ENCODE measurements at regions not wholly inside any gene's neighbourhood (a gene's known extent, or its start where the extent isn't known, plus 50 kb on each side); places are given as distances from the start of the nearest gene placed in this dataset.

GRCh38 chr18:22688877-22689496 is 244.1 kb upstream of the RBBP8 start:
- TF ChIP-seq, protein P1, sequence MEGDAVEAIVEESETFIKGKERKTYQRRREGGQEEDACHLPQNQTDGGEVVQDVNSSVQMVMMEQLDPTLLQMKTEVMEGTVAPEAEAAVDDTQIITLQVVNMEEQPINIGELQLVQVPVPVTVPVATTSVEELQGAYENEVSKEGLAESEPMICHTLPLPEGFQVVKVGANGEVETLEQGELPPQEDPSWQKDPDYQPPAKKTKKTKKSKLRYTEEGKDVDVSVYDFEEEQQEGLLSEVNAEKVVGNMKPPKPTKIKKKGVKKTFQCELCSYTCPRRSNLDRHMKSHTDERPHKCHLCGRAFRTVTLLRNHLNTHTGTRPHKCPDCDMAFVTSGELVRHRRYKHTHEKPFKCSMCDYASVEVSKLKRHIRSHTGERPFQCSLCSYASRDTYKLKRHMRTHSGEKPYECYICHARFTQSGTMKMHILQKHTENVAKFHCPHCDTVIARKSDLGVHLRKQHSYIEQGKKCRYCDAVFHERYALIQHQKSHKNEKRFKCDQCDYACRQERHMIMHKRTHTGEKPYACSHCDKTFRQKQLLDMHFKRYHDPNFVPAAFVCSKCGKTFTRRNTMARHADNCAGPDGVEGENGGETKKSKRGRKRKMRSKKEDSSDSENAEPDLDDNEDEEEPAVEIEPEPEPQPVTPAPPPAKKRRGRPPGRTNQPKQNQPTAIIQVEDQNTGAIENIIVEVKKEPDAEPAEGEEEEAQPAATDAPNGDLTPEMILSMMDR (IDR thresholded peaks at IDR 0.05; ENCODE audit: poor library complexity, severe bottlenecking): no peak
- no peak for TF ChIP-seq RAD21 (conservative IDR thresholded peaks at IDR 0.05)
- no peak for TF ChIP-seq SMC3 (conservative IDR thresholded peaks at IDR 0.05; ENCODE audit: poor library complexity)
- TF ChIP-seq POLR2AphosphoS5 (IDR thresholded peaks at IDR 0.05): no peak
- TF ChIP-seq EZH2 (IDR thresholded peaks at IDR 0.05; ENCODE audit: borderline replicate concordance, insufficient read depth, low read length, poor library complexity, severe bottlenecking): no peak
- TF ChIP-seq TAF1 (IDR thresholded peaks at IDR 0.05; ENCODE audit: low read depth): no peak
- no peak for TF ChIP-seq MXI1 (conservative IDR thresholded peaks at IDR 0.05; ENCODE audit: poor library complexity, severe bottlenecking)
- TF ChIP-seq EP300 (conservative IDR thresholded peaks at IDR 0.05; ENCODE audit: poor library complexity, severe bottlenecking): no peak
- TF ChIP-seq, protein P2, sequence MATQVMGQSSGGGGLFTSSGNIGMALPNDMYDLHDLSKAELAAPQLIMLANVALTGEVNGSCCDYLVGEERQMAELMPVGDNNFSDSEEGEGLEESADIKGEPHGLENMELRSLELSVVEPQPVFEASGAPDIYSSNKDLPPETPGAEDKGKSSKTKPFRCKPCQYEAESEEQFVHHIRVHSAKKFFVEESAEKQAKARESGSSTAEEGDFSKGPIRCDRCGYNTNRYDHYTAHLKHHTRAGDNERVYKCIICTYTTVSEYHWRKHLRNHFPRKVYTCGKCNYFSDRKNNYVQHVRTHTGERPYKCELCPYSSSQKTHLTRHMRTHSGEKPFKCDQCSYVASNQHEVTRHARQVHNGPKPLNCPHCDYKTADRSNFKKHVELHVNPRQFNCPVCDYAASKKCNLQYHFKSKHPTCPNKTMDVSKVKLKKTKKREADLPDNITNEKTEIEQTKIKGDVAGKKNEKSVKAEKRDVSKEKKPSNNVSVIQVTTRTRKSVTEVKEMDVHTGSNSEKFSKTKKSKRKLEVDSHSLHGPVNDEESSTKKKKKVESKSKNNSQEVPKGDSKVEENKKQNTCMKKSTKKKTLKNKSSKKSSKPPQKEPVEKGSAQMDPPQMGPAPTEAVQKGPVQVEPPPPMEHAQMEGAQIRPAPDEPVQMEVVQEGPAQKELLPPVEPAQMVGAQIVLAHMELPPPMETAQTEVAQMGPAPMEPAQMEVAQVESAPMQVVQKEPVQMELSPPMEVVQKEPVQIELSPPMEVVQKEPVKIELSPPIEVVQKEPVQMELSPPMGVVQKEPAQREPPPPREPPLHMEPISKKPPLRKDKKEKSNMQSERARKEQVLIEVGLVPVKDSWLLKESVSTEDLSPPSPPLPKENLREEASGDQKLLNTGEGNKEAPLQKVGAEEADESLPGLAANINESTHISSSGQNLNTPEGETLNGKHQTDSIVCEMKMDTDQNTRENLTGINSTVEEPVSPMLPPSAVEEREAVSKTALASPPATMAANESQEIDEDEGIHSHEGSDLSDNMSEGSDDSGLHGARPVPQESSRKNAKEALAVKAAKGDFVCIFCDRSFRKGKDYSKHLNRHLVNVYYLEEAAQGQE (IDR thresholded peaks at IDR 0.05; ENCODE audit: borderline replicate concordance): no peak
- no peak overlapping the region for H3K27ac ChIP-seq (ENCODE audit: low read length)
- no peaks in the 10 kb centered on the region for H3K9me3 ChIP-seq (ENCODE audit: low read length)

DNA sequence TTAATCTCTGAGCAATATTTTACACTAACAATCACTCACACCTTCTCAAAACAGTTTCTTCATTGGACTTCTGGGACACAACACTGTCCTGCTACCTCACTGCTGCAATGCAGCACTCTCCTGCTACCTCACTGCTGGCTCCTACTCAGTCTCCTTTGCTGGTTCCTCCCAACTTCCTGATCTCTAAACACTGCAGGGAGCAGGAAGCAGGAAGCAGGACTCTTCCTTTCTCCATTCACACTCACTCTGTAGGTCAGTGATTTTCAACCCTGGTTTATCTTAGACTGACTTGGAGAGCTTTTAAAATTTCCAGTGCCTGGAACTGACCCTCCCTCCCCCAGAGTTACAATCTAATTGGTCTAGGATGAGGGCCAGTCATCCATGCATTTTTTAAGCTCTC is 243.4 kb upstream of the RBBP8 start:
- Histone ChIP-seq H3K36me3 (ENCODE audit: insufficient read depth, low read length) (no peaks in the 10 kb centered on the region), H3K4me3 (ENCODE audit: low read length) (no peak overlapping the region), H4K20me1 (ENCODE audit: insufficient read depth) (no peaks in the 10 kb centered on the region), H3K9me3 (ENCODE audit: low read length) (no peaks in the 10 kb centered on the region), H2AFZ (ENCODE audit: low read depth, low read length) (no peak overlapping the region), H3K9ac (ENCODE audit: low read length) (no peak overlapping the region), H3K9me2 (ENCODE audit: insufficient read depth, low read length) (no peaks in the 10 kb centered on the region), H3K27me3 (ENCODE audit: insufficient read depth, low read depth, low read length) (no peaks in the 10 kb centered on the region), H3K79me2 (replicated peaks; ENCODE audit: insufficient read depth, low read length) (no peaks in the 10 kb centered on the region), H3F3A (ENCODE audit: insufficient read depth, low read length, poor library complexity, severe bottlenecking) (no peaks in the 10 kb centered on the region), H3K27ac (ENCODE audit: low read length) (no peak overlapping the region), H3K4me2 (ENCODE audit: low read length) (no peak overlapping the region)
- TF ChIP-seq POLR2AphosphoS5 (IDR thresholded peaks at IDR 0.05) (no peak), TAF1 (IDR thresholded peaks at IDR 0.05; ENCODE audit: low read depth) (no peak)
- TF ChIP-seq, protein P1 (IDR thresholded peaks at IDR 0.05; ENCODE audit: poor library complexity, severe bottlenecking): no peak

More at GRCh38 chr18:22688877-22689496, 244.1 kb upstream of the RBBP8 start:
- Histone ChIP-seq H3K9me2 (ENCODE audit: insufficient read depth, low read length) (no peaks in the 10 kb centered on the region), H4K20me1 (ENCODE audit: insufficient read depth) (no peaks in the 10 kb centered on the region), H3F3A (ENCODE audit: insufficient read depth, low read length, poor library complexity, severe bottlenecking) (no peaks in the 10 kb centered on the region), H2AFZ (ENCODE audit: low read depth, low read length) (no peak overlapping the region), H3K79me2 (replicated peaks; ENCODE audit: insufficient read depth, low read length) (no peaks in the 10 kb centered on the region), H3K27me3 (ENCODE audit: insufficient read depth, low read depth, low read length) (no peaks in the 10 kb centered on the region), H3K4me3 (ENCODE audit: low read length) (no peak overlapping the region), H3K4me2 (ENCODE audit: low read length) (no peak overlapping the region), H3K9ac (ENCODE audit: low read length) (no peak overlapping the region), H3K36me3 (ENCODE audit: insufficient read depth, low read length) (no peaks in the 10 kb centered on the region)

Data from neural cell (in vitro differentiated cells).